Mesendoderm (in vitro differentiated cells): ENCODE measurements at regions not wholly inside any gene's neighbourhood (a gene's known extent, or its start where the extent isn't known, plus 50 kb on each side); places are given as distances from the start of the nearest gene placed in this dataset.

ENCODE experiments used
- DNase-seq: peaks from one replicate; pipeline ENCODE4 v3.0.0; 2013
- H2AK5ac ChIP-seq: 2 replicates; pipeline ENCODE4 v1.6.1; 2013; ENCODE audit warnings: low read length, inconsistent platforms
- H2BK120ac ChIP-seq: 2 replicates; pipeline ENCODE4 v1.6.1; 2013; ENCODE audit warnings: low read depth, mild to moderate bottlenecking, low read length, moderate library complexity, mixed read lengths
- H2BK15ac ChIP-seq: replicated peaks from 2 replicates; pipeline ENCODE4 v1.6.1; 2013; ENCODE audit warnings: low read depth, mild to moderate bottlenecking, moderate library complexity
- H2BK5ac ChIP-seq: 2 replicates; pipeline ENCODE4 v1.6.1; 2013; ENCODE audit warnings: low read length, inconsistent platforms
- H3K18ac ChIP-seq: 2 replicates; pipeline ENCODE4 v1.6.1; 2013; ENCODE audit warnings: mild to moderate bottlenecking, low read length, mixed read lengths
- H3K23ac ChIP-seq: one replicate; pipeline ENCODE4 v1.6.1; 2013; ENCODE audit warnings: low read length
- H3K27ac ChIP-seq: 2 replicates; pipeline ENCODE4 v1.5.1; 2013; ENCODE audit warnings: low read depth, mild to moderate bottlenecking, inconsistent platforms, low read length, moderate library complexity
- H3K27me3 ChIP-seq: 2 replicates; pipeline ENCODE4 v1.6.1; 2013; ENCODE audit warnings: low read length, control low read depth, mild to moderate bottlenecking, inconsistent platforms; ENCODE audit not compliant: insufficient read depth, poor library complexity
- H3K36me3 ChIP-seq: 2 replicates; pipeline ENCODE4 v1.6.1; 2013; ENCODE audit warnings: low read length, inconsistent platforms; ENCODE audit not compliant: control insufficient read depth, insufficient read depth
- H3K4ac ChIP-seq: one replicate; pipeline ENCODE4 v1.6.1; 2013; ENCODE audit warnings: low read depth, mild to moderate bottlenecking, low read length, moderate library complexity
- H3K4me1 ChIP-seq: 2 replicates; pipeline ENCODE4 v1.6.1; 2013; ENCODE audit warnings: low read depth, low read length, inconsistent platforms; ENCODE audit not compliant: control insufficient read depth
- H3K4me2 ChIP-seq: 2 replicates; pipeline ENCODE4 v1.6.1; 2013; ENCODE audit warnings: low read length
- H3K4me3 ChIP-seq: 2 replicates; pipeline ENCODE4 v1.5.1; 2013; ENCODE audit warnings: mild to moderate bottlenecking, low read length
- H3K56ac ChIP-seq: one replicate; pipeline ENCODE4 v1.6.1; 2013; ENCODE audit warnings: low read length
- H3K79me1 ChIP-seq: 2 replicates; pipeline ENCODE4 v1.6.1; 2013; ENCODE audit warnings: low read length, inconsistent platforms
- H3K79me2 ChIP-seq: 2 replicates; pipeline ENCODE4 v1.6.1; 2013; ENCODE audit warnings: mild to moderate bottlenecking, low read length; ENCODE audit not compliant: control insufficient read depth, insufficient read depth
- H3K9ac ChIP-seq: 2 replicates; pipeline ENCODE4 v1.6.1; 2013; ENCODE audit warnings: low read length, inconsistent platforms
- H4K5ac ChIP-seq: one replicate; pipeline ENCODE4 v1.6.1; 2013; ENCODE audit warnings: low read length
- H4K8ac ChIP-seq: one replicate; pipeline ENCODE4 v1.6.1; 2013; ENCODE audit warnings: low read depth, mild to moderate bottlenecking, control low read depth, low read length, moderate library complexity
- WGBS: extraction: QIAGEN DNeasy Blood & Tissue Kit; methylation state at CpG from one replicate; pipeline ENCODE4 v1.1.7; 2013; ENCODE audit warnings: low lambda C conversion rate, missing lambda C conversion rate; ENCODE audit not compliant: insufficient coverage; ENCODE audit errors: extremely low coverage; 5-methylcytosine and 5-hydroxymethylcytosine counted together

DNA sequence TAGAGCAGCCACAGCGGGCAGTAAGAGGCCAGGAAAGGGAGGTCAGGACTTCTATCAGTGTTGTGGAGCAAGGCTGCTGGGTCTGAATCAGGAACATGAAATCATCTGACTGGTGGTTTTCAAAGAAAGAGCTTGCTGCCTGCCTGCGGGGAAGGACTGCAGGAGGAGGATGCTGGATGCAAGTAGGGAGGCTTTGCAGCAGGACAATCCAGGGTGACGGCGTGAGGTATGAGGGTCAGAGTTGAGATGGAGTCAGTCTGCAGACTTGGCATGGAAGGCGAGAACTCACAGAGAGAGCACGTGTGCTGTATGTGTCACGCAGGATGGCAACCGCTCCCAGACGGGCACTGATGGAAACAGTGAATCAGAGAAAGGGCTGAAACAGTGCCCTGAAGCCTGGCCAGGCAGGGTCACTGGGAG, 59.2 kb upstream of the CD93 start:
- Histone ChIP-seq H4K8ac (no peak overlapping the region), H3K27me3 (no peaks in the 10 kb centered on the region), H2BK5ac (no peak overlapping the region), H3K23ac (no peak overlapping the region), H3K9ac (no peak overlapping the region), H2AK5ac (no peak overlapping the region), H3K18ac (no peak overlapping the region), H2BK120ac (no peak overlapping the region), H3K27ac (no peak overlapping the region), H3K4me2 (no peak overlapping the region), H3K4me1 (no peaks in the 10 kb centered on the region), H4K5ac (no peak overlapping the region), H3K4me3 (no peak overlapping the region), H3K36me3 (no peaks in the 10 kb centered on the region), H3K79me1 (no peaks in the 10 kb centered on the region), H3K79me2 (no peaks in the 10 kb centered on the region), H3K4ac (no peak overlapping the region), H2BK15ac (no peak overlapping the region), H3K56ac (no peak overlapping the region)
- no peak for DNase-seq
- no CpG with 5 or more reads among the region's 9 CpGs for WGBS

DNA sequence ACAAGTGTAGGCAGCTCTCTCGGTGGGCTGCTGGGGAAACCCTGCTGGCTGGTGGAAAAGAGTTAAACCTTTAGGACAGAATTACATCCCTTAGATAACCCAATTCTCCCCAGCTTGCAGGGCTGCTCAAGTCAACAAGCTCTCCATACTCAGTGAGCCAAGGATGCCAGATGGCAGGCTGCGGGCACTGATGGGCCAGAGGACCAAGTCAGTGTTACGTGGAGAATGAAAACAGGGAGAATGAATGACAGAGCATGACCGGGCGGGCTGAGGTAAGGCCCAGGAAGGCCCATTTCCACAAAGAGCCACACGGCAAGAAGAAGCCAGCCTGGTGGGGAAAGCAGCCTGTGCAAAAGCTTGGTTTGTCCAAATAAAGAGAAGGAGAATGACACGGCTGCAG, 58.7 kb upstream of the CD93 start:
- Histone ChIP-seq H3K23ac (no peak overlapping the region), H2BK120ac (no peak overlapping the region), H2BK15ac (no peak overlapping the region), H4K5ac (no peak overlapping the region), H3K56ac (no peak overlapping the region), H3K36me3 (no peaks in the 10 kb centered on the region), H2AK5ac (no peak overlapping the region), H4K8ac (no peak overlapping the region), H3K4me3 (no peak overlapping the region), H3K18ac (no peak overlapping the region), H3K4me2 (no peak overlapping the region), H3K27ac (no peak overlapping the region), H3K4ac (no peak overlapping the region), H3K4me1 (no peaks in the 10 kb centered on the region), H3K79me2 (no peaks in the 10 kb centered on the region), H3K9ac (no peak overlapping the region), H3K79me1 (no peaks in the 10 kb centered on the region), H3K27me3 (no peaks in the 10 kb centered on the region), H2BK5ac (no peak overlapping the region)
- DNase-seq = no peak
- WGBS = no CpG with 5 or more reads among the region's 7 CpGs

DNA sequence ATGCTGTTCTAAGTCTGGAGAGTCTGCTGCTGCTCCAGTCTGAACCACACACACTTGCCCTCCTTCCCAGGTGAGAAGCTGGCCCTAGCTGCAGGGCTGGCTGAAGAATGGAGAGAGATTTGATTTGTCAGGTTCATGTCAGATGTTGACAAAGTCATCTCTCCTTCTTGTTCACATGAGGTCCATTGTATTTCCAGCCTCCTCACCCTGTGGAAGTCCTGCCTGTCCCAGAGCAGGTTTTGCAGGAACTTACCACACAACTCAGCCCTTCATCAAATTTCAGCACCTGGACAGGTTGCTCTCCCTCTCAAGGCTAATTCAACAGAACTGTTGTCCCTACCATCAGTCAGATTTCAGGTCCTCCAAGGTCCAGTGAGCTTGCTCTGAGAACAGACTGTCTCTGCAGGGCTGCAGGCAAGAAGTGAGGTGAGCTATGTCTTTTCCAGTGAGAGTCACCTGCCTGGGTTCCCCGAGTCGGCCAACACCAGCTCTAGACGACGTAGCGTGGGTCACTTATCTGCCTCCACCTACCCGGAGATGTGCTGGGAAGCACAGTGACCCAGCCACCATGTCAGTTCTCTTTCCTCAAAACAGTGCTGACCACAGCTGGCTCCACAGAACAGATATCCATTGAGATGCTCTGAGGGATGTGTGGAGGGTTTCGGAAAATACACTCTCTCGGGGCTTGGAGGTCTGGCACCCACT, 58.0 kb upstream of the CD93 start:
- no peak overlapping the region for H3K56ac ChIP-seq
- H3K4ac ChIP-seq = no peak overlapping the region
- H2BK120ac ChIP-seq = no peak overlapping the region
- no peak overlapping the region for H4K8ac ChIP-seq
- H4K5ac ChIP-seq = no peak overlapping the region
- H2BK15ac ChIP-seq = no peak overlapping the region
- H3K23ac ChIP-seq = no peak overlapping the region
- no CpG with 5 or more reads among the region's 8 CpGs for WGBS
- no peak overlapping the region for H2BK5ac ChIP-seq
- H3K36me3 ChIP-seq = no peaks in the 10 kb centered on the region
- no peak overlapping the region for H3K18ac ChIP-seq
- no peak overlapping the region for H3K9ac ChIP-seq
- no peak for DNase-seq
- no peak overlapping the region for H3K4me3 ChIP-seq
- no peak overlapping the region for H2AK5ac ChIP-seq
- no peaks in the 10 kb centered on the region for H3K4me1 ChIP-seq
- H3K4me2 ChIP-seq = no peak overlapping the region
- no peaks in the 10 kb centered on the region for H3K79me1 ChIP-seq
- H3K27me3 ChIP-seq = no peaks in the 10 kb centered on the region
- no peaks in the 10 kb centered on the region for H3K79me2 ChIP-seq
- H3K27ac ChIP-seq = no peak overlapping the region

DNA sequence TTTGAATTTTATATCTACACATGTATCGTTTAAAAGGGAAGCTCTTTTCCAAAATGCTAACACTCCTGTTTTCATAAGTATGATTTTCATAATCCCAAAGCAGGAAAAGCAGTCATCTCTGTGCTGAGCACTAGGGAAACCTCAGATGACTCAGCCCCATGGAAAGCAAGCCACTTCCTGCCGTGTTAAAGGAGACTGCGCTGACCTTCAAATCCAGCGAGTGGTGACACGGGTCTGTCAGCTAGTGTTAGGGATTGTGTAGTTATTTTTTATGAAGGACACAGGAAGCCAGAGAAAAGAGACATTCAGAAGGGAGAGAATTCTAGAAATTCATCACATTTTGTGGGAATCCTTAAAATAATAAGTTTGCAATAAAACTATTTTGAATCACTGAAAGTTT, 57.0 kb upstream of the CD93 start:
- H3K4me3 ChIP-seq = no peak overlapping the region
- no peak overlapping the region for H4K5ac ChIP-seq
- no peaks in the 10 kb centered on the region for H3K79me1 ChIP-seq
- no CpG with 5 or more reads among the region's 5 CpGs for WGBS
- H2BK5ac ChIP-seq = no peak overlapping the region
- no peaks in the 10 kb centered on the region for H3K36me3 ChIP-seq
- H2AK5ac ChIP-seq = no peak overlapping the region
- no peak overlapping the region for H3K4ac ChIP-seq
- H2BK15ac ChIP-seq = no peak overlapping the region
- DNase-seq = peak; percentile 31
- H3K79me2 ChIP-seq = no peaks in the 10 kb centered on the region
- H3K4me1 ChIP-seq = no peaks in the 10 kb centered on the region
- H3K18ac ChIP-seq = no peak overlapping the region
- H2BK120ac ChIP-seq = no peak overlapping the region
- no peaks in the 10 kb centered on the region for H3K27me3 ChIP-seq
- no peak overlapping the region for H3K27ac ChIP-seq
- H3K56ac ChIP-seq = no peak overlapping the region
- no peak overlapping the region for H4K8ac ChIP-seq
- H3K23ac ChIP-seq = no peak overlapping the region
- H3K4me2 ChIP-seq = no peak overlapping the region
- no peak overlapping the region for H3K9ac ChIP-seq

DNA sequence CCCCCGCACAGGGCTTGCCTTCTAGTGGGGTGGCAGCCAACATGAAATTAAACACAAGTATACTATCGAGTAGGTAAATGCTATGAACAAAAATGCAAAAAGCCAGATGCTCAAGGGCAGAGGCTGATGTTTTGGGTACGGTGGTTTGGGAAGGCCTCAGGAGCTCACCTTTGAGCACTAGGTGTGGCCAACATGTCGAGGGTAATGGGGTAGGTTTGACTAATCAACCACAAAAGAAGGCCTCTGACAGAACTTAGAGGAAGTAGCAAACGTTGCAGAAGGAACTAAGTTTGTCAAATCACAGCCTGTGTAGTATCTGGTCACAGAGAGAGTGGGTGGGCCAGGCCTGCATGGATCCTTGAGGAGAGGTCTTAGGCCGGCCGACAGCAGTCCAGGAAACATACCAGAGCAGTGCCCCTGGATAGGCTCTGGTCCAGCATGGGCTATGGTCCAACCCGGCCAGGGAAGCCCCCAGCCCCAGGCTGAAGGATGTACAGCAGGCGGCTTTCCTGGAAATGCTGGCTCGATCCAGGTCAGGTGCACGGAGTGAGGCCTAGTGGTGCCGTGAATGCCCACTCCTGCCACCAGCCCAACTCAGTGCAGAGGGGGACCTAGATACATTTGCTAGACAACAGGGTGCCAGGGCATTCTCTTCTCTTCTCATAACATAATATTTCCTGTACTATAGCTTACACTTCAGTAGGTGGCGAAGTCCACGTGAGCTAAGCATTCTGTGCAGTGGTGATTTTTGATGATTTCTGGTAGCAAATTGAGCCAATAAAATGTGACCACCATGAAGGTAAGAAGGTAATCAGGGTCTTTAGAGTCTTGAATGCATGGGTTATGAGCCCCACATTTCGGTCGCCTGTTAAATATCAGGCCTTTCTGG, 56.3 kb upstream of the CD93 start:
- H3K79me2 ChIP-seq = no peaks in the 10 kb centered on the region
- no peaks in the 10 kb centered on the region for H3K79me1 ChIP-seq
- no peaks in the 10 kb centered on the region for H3K4me1 ChIP-seq
- H3K4me3 ChIP-seq = no peak overlapping the region
- no peak overlapping the region for H2AK5ac ChIP-seq
- no peak overlapping the region for H3K9ac ChIP-seq
- WGBS = no CpG with 5 or more reads among the region's 16 CpGs
- no peak overlapping the region for H2BK5ac ChIP-seq
- H3K36me3 ChIP-seq = no peaks in the 10 kb centered on the region
- H3K27me3 ChIP-seq = no peaks in the 10 kb centered on the region
- no peak overlapping the region for H3K4me2 ChIP-seq
- no peak overlapping the region for H4K5ac ChIP-seq
- H2BK15ac ChIP-seq = no peak overlapping the region
- DNase-seq = no peak
- H3K4ac ChIP-seq = no peak overlapping the region
- no peak overlapping the region for H3K56ac ChIP-seq
- no peak overlapping the region for H3K18ac ChIP-seq
- H2BK120ac ChIP-seq = no peak overlapping the region
- no peak overlapping the region for H3K27ac ChIP-seq
- H4K8ac ChIP-seq = no peak overlapping the region
- H3K23ac ChIP-seq = no peak overlapping the region
